HCT116 (cell line): ENCODE measurements at regions not wholly inside any gene's neighbourhood (a gene's known extent, or its start where the extent isn't known, plus 50 kb on each side); places are given as distances from the start of the nearest gene placed in this dataset.

Experiments used
- ATAC-seq: fragments of 200-7000 bp; cut with Tn5 transposase; 2 replicates; pipeline ENCODE4 v1.9.1; 2020; ENCODE audit warnings: mild to moderate bottlenecking, moderate library complexity
- BruUV-seq: library from RNA; stranded (reverse); fragments of 400-500 nt; replicated peaks from 2 replicates; lab custom pipeline; 2021; lab: Mats Ljungman, UMichigan
- CTCF ChIA-PET: fragments of 300-600 bp; sonication (Branson Sonifier 250); formaldehyde crosslinking; loops from one replicate; lab custom pipeline; 2021; ENCODE audit warnings: antibody characterized with exemption; lab: Charles Lee
- POLR2A ChIA-PET: fragments of 300-600, 350-600 bp; sonication (Branson Sonifier 250); formaldehyde crosslinking; loops from one replicate; lab custom pipeline; 2021; ENCODE audit warnings: antibody characterized with exemption; lab: Charles Lee
- RAD21 ChIA-PET, 2 experiments: fragments of 300-600 bp; sonication (Branson Sonifier 250); formaldehyde crosslinking; loops; one replicate each; lab custom pipeline; 2023; ENCODE audit warnings: low total read pairs in 2 of 2; ENCODE audit not compliant: uncharacterized antibody in 2 of 2, unreplicated experiment in 2 of 2, low non-redundant PET in 1 of 2; lab: Charles Lee
- DNase-seq: peaks from one replicate; pipeline ENCODE4 v3.0.0-alpha.2; 2010; ENCODE audit warnings: low read depth, low spot score
- H2AFZ ChIP-seq: fragments of 200-600 bp; shearing (Covaris generic), sonication (generic); 2 replicates; pipeline ENCODE4 v1.6.1; 2017; ENCODE audit warnings: low read depth, mixed run types, mixed read lengths, antibody characterized with exemption, low read length; ENCODE audit not compliant: poor library complexity, severe bottlenecking
- H3K27ac ChIP-seq: 2 replicates; pipeline ENCODE4 v1.5.1; 2012; ENCODE audit warnings: low read depth, low read length
- H3K27me3 ChIP-seq: fragments of 200-600 bp; sonication (generic); 2 replicates; pipeline ENCODE4 v1.6.1; 2016; ENCODE audit warnings: mixed run types, low read length, mixed read lengths; ENCODE audit not compliant: insufficient read depth
- H3K36me3 ChIP-seq, 2 experiments: fragments of 200-500 bp in 1 of 2; fragments of 200-600 bp in 1 of 2; sonication (Bioruptor generic) in 1 of 2; sonication (generic) in 1 of 2; 2 replicates each; pipeline versions ENCODE4 v1.5.1 to v1.6.1; 2014 to 2016; ENCODE audit warnings: low read length in 2 of 2, inconsistent platforms in 1 of 2, mixed read lengths in 1 of 2, mixed run types in 1 of 2; ENCODE audit not compliant: insufficient read depth in 2 of 2, control insufficient read depth in 1 of 2
- H3K4me1 ChIP-seq, 2 experiments: fragments of 200-600 bp in 1 of 2; sonication (generic) in 1 of 2; 2 replicates each; pipeline versions ENCODE4 v1.5.1 to v1.6.1; 2012 to 2017; ENCODE audit warnings: low read length in 2 of 2, inconsistent platforms in 1 of 2, mild to moderate bottlenecking in 1 of 2, mixed read lengths in 1 of 2, mixed run types in 1 of 2, moderate library complexity in 1 of 2; ENCODE audit not compliant: insufficient read depth in 2 of 2, control insufficient read depth in 1 of 2
- H3K4me2 ChIP-seq: fragments of 200-600 bp; sonication (generic); 2 replicates; pipeline ENCODE4 v1.6.1; 2017; ENCODE audit warnings: mixed run types, low read length, mixed read lengths
- H3K4me3 ChIP-seq, 2 experiments: fragments of 200-600 bp in 1 of 2; sonication (generic) in 1 of 2; replicated peaks in 1 of 2; 2 replicates each; pipeline ENCODE4 v1.5.1; 2011 to 2016; ENCODE audit warnings: low read length in 2 of 2, control low read depth in 1 of 2, low read depth in 1 of 2, mild to moderate bottlenecking in 1 of 2, mixed read lengths in 1 of 2, mixed run types in 1 of 2
- H3K79me2 ChIP-seq: fragments of 200-600 bp; sonication (generic); 2 replicates; pipeline ENCODE4 v1.6.1; 2017; ENCODE audit warnings: mild to moderate bottlenecking, mixed run types, low read length, moderate library complexity, mixed read lengths; ENCODE audit not compliant: insufficient read depth
- H3K9ac ChIP-seq: fragments of 200-600 bp; sonication (generic); 2 replicates; pipeline ENCODE4 v1.6.1; 2016; ENCODE audit warnings: low read length, mixed read lengths
- H3K9me2 ChIP-seq: fragments of 200-600 bp; sonication (generic), shearing (Covaris generic); 2 replicates; pipeline ENCODE4 v1.6.1; 2017; ENCODE audit warnings: mixed run types, mild to moderate bottlenecking, moderate library complexity; ENCODE audit not compliant: insufficient read depth
- H3K9me3 ChIP-seq, 2 experiments: fragments of 200-500 bp in 1 of 2; fragments of 200-600 bp in 1 of 2; sonication (Bioruptor generic) in 1 of 2; sonication (generic) in 1 of 2; 2 replicates each; pipeline ENCODE4 v1.6.1; 2014 to 2017; ENCODE audit warnings: low read length in 2 of 2, mixed read lengths in 2 of 2, inconsistent platforms in 1 of 2, low read depth in 1 of 2, mild to moderate bottlenecking in 1 of 2, mixed run types in 1 of 2, moderate library complexity in 1 of 2; ENCODE audit not compliant: control insufficient read depth in 1 of 2, insufficient read depth in 1 of 2
- H4K20me1 ChIP-seq: fragments of 200-600 bp; sonication (generic), shearing (Covaris generic); 2 replicates; pipeline ENCODE4 v1.6.1; 2017; ENCODE audit warnings: mixed run types, mild to moderate bottlenecking, moderate library complexity; ENCODE audit not compliant: insufficient read depth
- CEBPB ChIP-seq: IDR thresholded peaks from 2 replicates; pipeline ENCODE4 v1.6.1; 2012; ENCODE audit warnings: low read depth
- EZH2phosphoT487 ChIP-seq: fragments of 200-600 bp; IDR thresholded peaks from 2 replicates; pipeline ENCODE4 v1.6.1; 2018; ENCODE audit warnings: antibody characterized with exemption, borderline replicate concordance
- POLR2A ChIP-seq: IDR thresholded peaks from 2 replicates; pipeline ENCODE4 v1.7.0; 2011; ENCODE audit warnings: borderline replicate concordance; ENCODE audit not compliant: insufficient read depth, insufficient read length; ENCODE audit errors: extremely low read depth
- POLR2AphosphoS5 ChIP-seq: IDR thresholded peaks from 2 replicates; pipeline ENCODE4 v1.6.1; 2011; ENCODE audit warnings: mild to moderate bottlenecking, low read depth, low read length, moderate library complexity
- SIN3A ChIP-seq: IDR thresholded peaks from 2 replicates; pipeline ENCODE4 v1.6.1; 2012; ENCODE audit warnings: low read depth
- TCF7L2 ChIP-seq: IDR thresholded peaks from 2 replicates; pipeline ENCODE4 v1.7.0; 2011; ENCODE audit warnings: borderline replicate concordance, inconsistent platforms; ENCODE audit not compliant: insufficient read depth, insufficient read length; ENCODE audit errors: extremely low read depth
- ZFX ChIP-seq: fragments of 450-650 bp; IDR thresholded peaks from 2 replicates; pipeline ENCODE4 v1.6.1; 2017
- intact Hi-C: fragments of 100-400 bp; cut with micrococcal nuclease; formaldehyde crosslinking; loops from 2 replicates; pipeline ENCODE4 v1.10.0; 2022
- TF ChIP-seq, protein P1 (sequence below): IDR thresholded peaks from 2 replicates; pipeline ENCODE4 v1.6.1; 2011; ENCODE audit warnings: mild to moderate bottlenecking, low read length, moderate library complexity; ENCODE audit not compliant: insufficient replicate concordance; ENCODE audit errors: extremely low read depth
- TF ChIP-seq, protein P2 (sequence below): IDR thresholded peaks from 2 replicates; pipeline ENCODE4 v1.6.1; 2012
- TF ChIP-seq, protein P3 (sequence below): IDR thresholded peaks from 2 replicates; pipeline ENCODE4 v1.6.1; 2012

DNA sequence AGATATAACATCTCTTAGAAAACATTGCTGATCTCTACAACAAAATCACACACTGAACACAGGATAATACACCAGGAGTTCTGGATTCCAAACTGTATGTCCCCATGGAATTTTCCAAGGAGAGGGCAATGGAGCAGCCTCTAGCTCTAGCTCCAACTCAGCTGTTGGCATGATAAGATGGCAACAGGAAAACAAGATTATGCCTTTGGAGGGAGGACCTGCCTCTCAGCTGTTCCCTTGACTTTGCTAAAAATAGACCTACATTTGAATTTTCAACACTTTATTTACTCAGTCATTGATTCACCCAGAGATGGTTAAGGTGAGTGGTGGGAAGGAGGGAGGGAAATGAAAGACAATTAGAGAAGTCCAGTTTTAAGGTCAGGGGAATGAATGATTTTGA is 246.7 kb downstream of the ALDH8A1 start:
- no peaks in the 10 kb centered on the region for H3K79me2 ChIP-seq
- TF ChIP-seq, protein P1, sequence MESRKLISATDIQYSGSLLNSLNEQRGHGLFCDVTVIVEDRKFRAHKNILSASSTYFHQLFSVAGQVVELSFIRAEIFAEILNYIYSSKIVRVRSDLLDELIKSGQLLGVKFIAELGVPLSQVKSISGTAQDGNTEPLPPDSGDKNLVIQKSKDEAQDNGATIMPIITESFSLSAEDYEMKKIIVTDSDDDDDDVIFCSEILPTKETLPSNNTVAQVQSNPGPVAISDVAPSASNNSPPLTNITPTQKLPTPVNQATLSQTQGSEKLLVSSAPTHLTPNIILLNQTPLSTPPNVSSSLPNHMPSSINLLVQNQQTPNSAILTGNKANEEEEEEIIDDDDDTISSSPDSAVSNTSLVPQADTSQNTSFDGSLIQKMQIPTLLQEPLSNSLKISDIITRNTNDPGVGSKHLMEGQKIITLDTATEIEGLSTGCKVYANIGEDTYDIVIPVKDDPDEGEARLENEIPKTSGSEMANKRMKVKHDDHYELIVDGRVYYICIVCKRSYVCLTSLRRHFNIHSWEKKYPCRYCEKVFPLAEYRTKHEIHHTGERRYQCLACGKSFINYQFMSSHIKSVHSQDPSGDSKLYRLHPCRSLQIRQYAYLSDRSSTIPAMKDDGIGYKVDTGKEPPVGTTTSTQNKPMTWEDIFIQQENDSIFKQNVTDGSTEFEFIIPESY, result no peak
- TF ChIP-seq, protein P2, sequence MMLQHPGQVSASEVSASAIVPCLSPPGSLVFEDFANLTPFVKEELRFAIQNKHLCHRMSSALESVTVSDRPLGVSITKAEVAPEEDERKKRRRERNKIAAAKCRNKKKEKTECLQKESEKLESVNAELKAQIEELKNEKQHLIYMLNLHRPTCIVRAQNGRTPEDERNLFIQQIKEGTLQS, result no peak
- no peak for TF ChIP-seq ZFX
- no peak for TF ChIP-seq EZH2phosphoT487
- TF ChIP-seq POLR2A, result no peak
- TF ChIP-seq POLR2AphosphoS5, result no peak
- TF ChIP-seq, all 23 proteins: peak for 0
- Histone ChIP-seq H3K27ac (no peak overlapping the region), H2AFZ (no peak overlapping the region), H3K4me1 (no peaks in the 10 kb centered on the region), H4K20me1 (no peaks in the 10 kb centered on the region), H3K4me3 (no peak overlapping the region), H3K4me2 (no peak overlapping the region), H3K36me3 (no peaks in the 10 kb centered on the region), H3K27me3 (peaks cover 7% of the 10 kb centered on the region; the same call in 1 of the 2 replicates), H3K9ac (no peak overlapping the region), H3K9me3 (no peaks in the 10 kb centered on the region), H3K9me2 (no peaks in the 10 kb centered on the region)
- RAD21 ChIA-PET, result no interaction called here
- no peak for ATAC-seq
- no peak for DNase-seq
- POLR2A ChIA-PET, result no interaction called here
- CTCF ChIA-PET, result no interaction called here
- intact Hi-C loops, result no loop called here
- no TSS peak for BruUV-seq

DNA sequence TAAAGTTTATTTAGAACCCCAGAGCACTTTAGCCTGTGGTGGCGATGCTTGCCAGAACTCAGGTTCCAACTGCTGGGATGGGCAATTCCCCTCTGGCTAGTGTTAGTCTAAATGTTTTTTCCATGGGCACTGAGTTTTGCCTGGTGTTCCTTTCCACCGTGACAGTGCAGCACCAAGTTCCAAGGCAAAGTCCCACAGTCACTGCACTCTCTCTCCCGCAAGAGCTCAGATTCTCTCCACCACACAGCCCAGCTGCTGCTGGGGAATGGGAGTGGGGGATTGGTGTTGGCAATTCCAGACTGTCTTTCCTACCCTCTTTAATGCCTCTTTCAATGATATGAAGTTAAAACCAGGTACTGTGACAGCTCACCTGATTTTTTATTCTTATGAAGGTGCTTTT is 247.6 kb downstream of the ALDH8A1 start:
- TF ChIP-seq, protein P3, sequence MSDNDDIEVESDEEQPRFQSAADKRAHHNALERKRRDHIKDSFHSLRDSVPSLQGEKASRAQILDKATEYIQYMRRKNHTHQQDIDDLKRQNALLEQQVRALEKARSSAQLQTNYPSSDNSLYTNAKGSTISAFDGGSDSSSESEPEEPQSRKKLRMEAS, result no peak
- TF ChIP-seq TCF7L2, result no peak
- no peak for TF ChIP-seq CEBPB
- TF ChIP-seq SIN3A, result no peak
- TF ChIP-seq POLR2AphosphoS5, result no peak
- TF ChIP-seq POLR2A, result no peak
- no peaks in the 10 kb centered on the region for H3K4me1 ChIP-seq
- H3K4me3 ChIP-seq, result no peak overlapping the region
- BruUV-seq, result no TSS peak
- no peak overlapping the region for H3K4me2 ChIP-seq
- no peaks in the 10 kb centered on the region for H4K20me1 ChIP-seq
- CTCF ChIA-PET, result no interaction called here
- RAD21 ChIA-PET, result no interaction called here
- no peak overlapping the region for H2AFZ ChIP-seq
- intact Hi-C loops, result no loop called here
- no peak overlapping the region for H3K27ac ChIP-seq
- 0 out of 2 replicates have a peak, but pooled peaks cover 5% of the 10 kb centered on the region for H3K27me3 ChIP-seq
- no peaks in the 10 kb centered on the region for H3K9me2 ChIP-seq
- H3K36me3 ChIP-seq, result no peaks in the 10 kb centered on the region
- POLR2A ChIA-PET, result no interaction called here
- ATAC-seq (no peak), DNase-seq (no peak)
- no peaks in the 10 kb centered on the region for H3K9me3 ChIP-seq
- no peak overlapping the region for H3K9ac ChIP-seq
- no peaks in the 10 kb centered on the region for H3K79me2 ChIP-seq
